ENCODE measurements at regions not wholly inside any gene's neighbourhood (a gene's known extent, or its start where the extent isn't known, plus 50 kb on each side); places are given as distances from the start of the nearest gene placed in this dataset.

GRCh38 chr5:175281257-175281656 is 162.7 kb downstream of the DRD1 start:
- BruUV-seq (replicated peaks) = no TSS peak
- intact Hi-C loops (cut with micrococcal nuclease; ENCODE audit: unreplicated experiment) = no loop called here
- Histone ChIP-seq H3K4me1 (ENCODE audit: insufficient read depth, low read length, poor library complexity, severe bottlenecking) (no peaks in the 10 kb centered on the region), H3K9me3 (ENCODE audit: low read depth, low read length, poor library complexity, severe bottlenecking) (no peaks in the 10 kb centered on the region), H3K27ac (ENCODE audit: low read depth, low read length, poor library complexity, severe bottlenecking) (no peak overlapping the region), H3K27me3 (replicated peaks; ENCODE audit: insufficient read depth, low read depth, low read length, poor library complexity) (peaks cover 19% of the 10 kb centered on the region), H3K36me3 (ENCODE audit: insufficient read depth, low read length, poor library complexity, severe bottlenecking) (no peaks in the 10 kb centered on the region), H3K4me3 (ENCODE audit: low read depth, low read length, poor library complexity, severe bottlenecking) (no peak overlapping the region)
- no peak for DNase-seq (ENCODE audit: low spot score)
- POLR2A ChIA-PET (ENCODE audit: low non-redundant PET) = no interaction called here
- CTCF ChIA-PET = no interaction called here
- TF ChIP-seq EZH2 (IDR thresholded peaks at IDR 0.05; ENCODE audit: borderline replicate concordance, low read depth, low read length, poor library complexity, severe bottlenecking) (no peak), CTCF (conservative IDR thresholded peaks at IDR 0.05; ENCODE audit: low read depth, low read length) (no peak)

GRCh38 chr5:175279506-175279905 is 164.5 kb downstream of the DRD1 start:
- POLR2A ChIA-PET (ENCODE audit: low non-redundant PET) = no interaction called here
- no peaks in the 10 kb centered on the region for H3K36me3 ChIP-seq (ENCODE audit: insufficient read depth, low read length, poor library complexity, severe bottlenecking)
- BruUV-seq (replicated peaks) = no TSS peak

GRCh38 chr5:175275748-175276147 is 168.2 kb downstream of the DRD1 start:
- H3K4me3 ChIP-seq (ENCODE audit: low read depth, low read length, poor library complexity, severe bottlenecking) = no peak overlapping the region
- no peaks in the 10 kb centered on the region for H3K9me3 ChIP-seq (ENCODE audit: low read depth, low read length, poor library complexity, severe bottlenecking)
- no TSS peak for BruUV-seq (replicated peaks)
- ChIA-PET POLR2A (ENCODE audit: low non-redundant PET) (no interaction called here), CTCF (no interaction called here)
- peaks cover 12% of the 10 kb centered on the region for H3K27me3 ChIP-seq (replicated peaks; ENCODE audit: insufficient read depth, low read depth, low read length, poor library complexity)
- intact Hi-C loops (cut with micrococcal nuclease; ENCODE audit: unreplicated experiment) = no loop called here
- H3K4me1 ChIP-seq (ENCODE audit: insufficient read depth, low read length, poor library complexity, severe bottlenecking) = no peaks in the 10 kb centered on the region
- DNase-seq (ENCODE audit: low spot score) = no peak
- no peaks in the 10 kb centered on the region for H3K36me3 ChIP-seq (ENCODE audit: insufficient read depth, low read length, poor library complexity, severe bottlenecking)
- H3K27ac ChIP-seq (ENCODE audit: low read depth, low read length, poor library complexity, severe bottlenecking) = no peak overlapping the region
- no peak for TF ChIP-seq CTCF (conservative IDR thresholded peaks at IDR 0.05; ENCODE audit: low read depth, low read length)
- no peak for TF ChIP-seq EZH2 (IDR thresholded peaks at IDR 0.05; ENCODE audit: borderline replicate concordance, low read depth, low read length, poor library complexity, severe bottlenecking)

More at GRCh38 chr5:175279506-175279905, 164.5 kb downstream of the DRD1 start:
- no peaks in the 10 kb centered on the region for H3K4me1 ChIP-seq (ENCODE audit: insufficient read depth, low read length, poor library complexity, severe bottlenecking)
- no peak for TF ChIP-seq CTCF (conservative IDR thresholded peaks at IDR 0.05; ENCODE audit: low read depth, low read length)
- TF ChIP-seq EZH2 (IDR thresholded peaks at IDR 0.05; ENCODE audit: borderline replicate concordance, low read depth, low read length, poor library complexity, severe bottlenecking) = no peak
- no peak for DNase-seq (ENCODE audit: low spot score)
- no peaks in the 10 kb centered on the region for H3K9me3 ChIP-seq (ENCODE audit: low read depth, low read length, poor library complexity, severe bottlenecking)
- no peak overlapping the region for H3K27ac ChIP-seq (ENCODE audit: low read depth, low read length, poor library complexity, severe bottlenecking)
- H3K27me3 ChIP-seq (replicated peaks; ENCODE audit: insufficient read depth, low read depth, low read length, poor library complexity) = peaks cover 22% of the 10 kb centered on the region
- H3K4me3 ChIP-seq (ENCODE audit: low read depth, low read length, poor library complexity, severe bottlenecking) = no peak overlapping the region
- intact Hi-C loops (cut with micrococcal nuclease; ENCODE audit: unreplicated experiment) = no loop called here
- CTCF ChIA-PET = no interaction called here

Data from A673 (cell line).